HL-60/S4 treated with retinoic acid at 250 ng/mL for 4 days and 3 days (cell line): ENCODE measurements at regions not wholly inside any gene's neighbourhood (a gene's known extent, or its start where the extent isn't known, plus 50 kb on each side); places are given as distances from the start of the nearest gene placed in this dataset.

Experiments used
- in situ Hi-C: fragments of 300-500 bp; cut with MboI; formaldehyde crosslinking; loops from 2 replicates; pipeline ENCODE4 v1.7.0; 2022; ENCODE audit warnings: low sequenced_read_pairs

DNA sequence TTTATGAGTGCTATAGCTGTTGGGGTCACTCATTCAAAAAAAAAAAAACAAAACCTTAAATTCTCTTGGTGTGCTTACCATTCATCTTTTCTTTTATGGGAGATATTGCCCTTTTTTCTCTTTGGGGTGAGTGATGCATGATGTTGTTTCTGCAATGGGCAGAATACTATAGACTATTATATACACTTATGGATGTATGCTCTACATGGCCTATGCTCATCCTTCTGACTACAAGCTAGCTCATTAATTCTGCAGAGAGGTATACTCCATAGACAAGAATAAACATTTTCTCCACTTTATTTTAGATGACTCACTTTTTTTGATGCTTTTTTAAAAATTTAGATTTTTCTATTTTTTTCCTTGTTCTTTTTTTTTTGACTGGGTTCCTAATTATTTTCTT is 160.3 kb upstream of the ANK2 start:
- in situ Hi-C loops: no loop called here

DNA sequence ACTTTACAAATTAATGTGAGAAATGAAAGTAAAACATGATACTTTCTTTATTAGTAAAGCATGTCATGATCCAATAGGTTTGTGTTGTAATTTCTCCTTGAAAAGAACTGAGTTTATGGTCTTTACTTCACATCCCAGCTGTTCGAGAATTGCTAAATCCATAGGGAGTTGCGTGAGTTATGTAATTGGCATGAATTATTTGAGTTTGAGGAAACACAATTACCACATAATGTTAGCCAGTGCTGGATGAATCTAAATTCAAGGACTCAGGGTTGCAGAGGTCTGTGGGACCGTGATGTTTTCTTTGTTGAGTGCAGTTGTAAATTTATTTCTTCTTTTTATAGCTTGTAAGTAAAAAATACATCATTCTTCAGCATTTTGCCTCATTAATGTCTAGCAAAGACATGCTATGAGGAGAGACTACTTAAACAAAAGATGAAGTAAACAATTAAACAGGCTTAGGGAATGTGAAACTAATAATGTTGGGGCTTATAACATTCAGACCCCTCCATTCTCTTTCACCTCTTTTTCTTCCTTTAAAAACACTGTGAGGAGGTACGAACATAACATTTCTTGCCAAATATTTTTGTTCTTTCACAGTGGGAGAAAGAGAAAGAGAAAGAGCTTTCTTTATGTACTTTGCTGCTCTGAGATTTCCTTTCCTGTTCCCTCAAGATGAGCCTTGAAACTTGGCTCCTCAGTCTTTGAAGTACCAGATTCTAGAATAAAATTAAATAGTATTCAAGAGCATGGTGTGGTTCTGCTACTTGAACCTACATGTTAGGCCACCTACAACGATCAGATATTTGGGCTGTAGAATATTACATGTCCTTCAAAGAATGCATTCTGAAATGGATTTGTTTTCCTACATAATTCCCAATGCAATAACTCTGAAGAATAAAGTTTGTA is 159.6 kb upstream of the ANK2 start:
- in situ Hi-C loops: no loop called here

DNA sequence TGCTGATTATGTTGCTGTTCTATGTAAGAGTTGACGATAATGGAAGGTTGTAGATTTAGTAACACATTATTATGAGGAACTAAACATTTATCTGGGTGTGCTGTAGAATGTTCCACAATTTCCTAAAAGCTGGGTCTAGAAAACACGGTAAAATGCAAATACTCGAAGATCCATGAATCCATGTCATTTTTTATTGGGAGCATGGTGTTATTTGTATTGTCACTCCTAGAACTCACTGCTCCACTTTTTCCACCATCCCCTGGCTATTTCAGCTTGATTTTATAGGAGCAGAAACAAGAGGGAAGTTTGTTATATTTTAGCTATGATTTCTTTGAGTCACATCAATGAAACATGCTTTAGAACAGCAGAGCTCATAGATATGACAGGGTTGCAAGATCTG is 155.0 kb upstream of the ANK2 start:
- in situ Hi-C loops: no loop called here

DNA sequence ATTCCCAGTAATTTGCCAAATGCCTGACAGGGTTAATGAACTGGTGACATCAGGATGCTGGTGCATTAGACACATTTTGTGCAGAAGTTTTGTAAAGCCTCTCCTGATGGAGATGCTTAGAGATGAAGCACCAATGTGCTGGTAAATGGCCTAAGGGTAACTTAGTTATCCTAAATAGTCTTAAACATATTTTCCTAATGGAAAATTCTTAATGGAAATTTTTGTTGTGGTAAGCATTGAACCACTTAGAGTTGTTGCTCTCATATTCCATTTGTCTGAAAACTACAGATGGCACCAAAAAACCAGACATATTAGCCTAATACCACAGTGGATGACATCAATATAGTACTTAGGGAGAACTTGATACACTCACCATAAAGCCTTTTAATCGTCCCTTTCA is 154.5 kb upstream of the ANK2 start:
- in situ Hi-C loops: no loop called here

DNA sequence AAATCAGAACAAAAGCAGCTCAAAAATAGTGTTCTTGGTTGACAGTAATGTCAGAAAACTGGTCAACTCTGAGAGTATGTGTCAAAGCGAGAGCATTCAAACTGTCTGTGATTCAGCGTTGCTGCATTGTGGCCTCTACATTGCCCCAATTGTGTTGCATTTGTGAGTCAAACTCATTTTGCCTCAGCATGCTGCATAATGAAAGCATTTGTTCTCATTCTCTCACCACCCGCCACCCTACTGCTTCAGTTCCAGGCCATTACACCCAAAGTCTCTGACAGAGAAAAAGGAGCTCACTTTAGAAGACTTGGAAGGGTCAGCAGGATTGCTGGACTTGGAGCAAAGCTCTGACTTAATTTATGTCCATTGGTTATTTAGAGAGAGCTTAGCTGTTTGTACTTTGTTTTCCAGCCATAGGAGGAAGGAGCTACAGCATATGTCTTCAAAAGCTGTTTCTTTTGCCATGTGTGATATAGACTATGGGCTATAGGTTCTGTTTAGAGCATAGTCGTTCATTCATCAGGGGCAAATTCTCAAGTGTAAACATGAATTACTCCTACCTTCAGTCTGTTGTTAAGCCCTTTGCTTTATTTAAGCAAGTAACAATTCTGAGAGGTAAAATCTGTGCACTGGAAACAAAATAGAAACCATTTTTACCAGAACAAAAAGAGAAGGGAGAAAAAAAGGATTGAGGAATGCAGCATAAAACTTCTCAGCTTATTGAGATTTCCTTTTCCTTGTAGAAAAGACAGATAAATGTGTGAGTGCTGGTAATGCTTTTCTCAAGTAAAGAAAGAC is 153.4 kb upstream of the ANK2 start:
- in situ Hi-C loops: no loop called here

DNA sequence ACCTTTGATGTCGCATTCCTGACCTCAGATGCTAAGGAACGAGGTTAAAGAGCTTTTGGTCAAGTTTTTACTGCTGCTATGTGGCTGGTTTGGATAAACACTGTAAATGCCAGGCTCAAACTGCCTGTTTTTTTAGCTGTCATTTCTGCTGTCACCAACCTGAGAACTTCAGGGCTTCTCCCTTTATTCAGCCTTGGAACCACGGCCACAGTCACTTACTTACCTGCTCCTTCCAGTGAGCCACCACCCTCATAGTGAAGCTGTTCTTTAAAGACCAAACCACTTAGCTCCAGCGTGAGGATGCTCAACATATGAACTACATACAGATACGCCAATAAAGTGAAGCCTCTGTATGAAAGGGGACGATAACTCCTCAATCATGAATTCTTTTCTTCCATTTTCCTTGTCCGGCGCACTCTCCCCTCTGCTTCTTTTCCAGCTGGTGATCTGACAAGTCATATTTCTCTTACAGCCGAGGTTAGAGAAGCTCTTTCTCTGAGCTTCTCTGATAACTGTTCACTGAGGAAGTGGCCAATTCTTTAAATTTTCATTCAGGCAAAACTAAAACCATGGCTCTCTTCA is 152.8 kb upstream of the ANK2 start:
- in situ Hi-C loops: no loop called here

DNA sequence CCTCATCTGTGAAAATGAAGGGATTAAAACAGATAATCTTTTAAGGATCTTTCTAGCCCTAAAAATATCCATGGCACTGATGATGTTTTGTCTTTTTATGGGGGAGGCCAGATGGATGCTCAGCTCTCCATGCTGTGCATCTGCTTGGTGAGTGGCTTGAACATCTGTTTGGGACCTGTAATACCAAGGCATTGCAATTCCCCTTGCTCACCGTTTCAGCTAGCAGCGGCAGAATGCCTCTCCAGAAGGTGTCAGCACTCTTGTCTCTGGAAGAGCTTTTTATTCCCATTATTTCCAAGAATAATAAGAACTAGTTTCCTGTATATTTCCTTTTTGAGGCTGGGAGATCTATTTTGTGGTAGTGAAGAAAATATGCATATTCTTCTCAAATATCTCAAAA is 151.9 kb upstream of the ANK2 start:
- in situ Hi-C loops: no loop called here

DNA sequence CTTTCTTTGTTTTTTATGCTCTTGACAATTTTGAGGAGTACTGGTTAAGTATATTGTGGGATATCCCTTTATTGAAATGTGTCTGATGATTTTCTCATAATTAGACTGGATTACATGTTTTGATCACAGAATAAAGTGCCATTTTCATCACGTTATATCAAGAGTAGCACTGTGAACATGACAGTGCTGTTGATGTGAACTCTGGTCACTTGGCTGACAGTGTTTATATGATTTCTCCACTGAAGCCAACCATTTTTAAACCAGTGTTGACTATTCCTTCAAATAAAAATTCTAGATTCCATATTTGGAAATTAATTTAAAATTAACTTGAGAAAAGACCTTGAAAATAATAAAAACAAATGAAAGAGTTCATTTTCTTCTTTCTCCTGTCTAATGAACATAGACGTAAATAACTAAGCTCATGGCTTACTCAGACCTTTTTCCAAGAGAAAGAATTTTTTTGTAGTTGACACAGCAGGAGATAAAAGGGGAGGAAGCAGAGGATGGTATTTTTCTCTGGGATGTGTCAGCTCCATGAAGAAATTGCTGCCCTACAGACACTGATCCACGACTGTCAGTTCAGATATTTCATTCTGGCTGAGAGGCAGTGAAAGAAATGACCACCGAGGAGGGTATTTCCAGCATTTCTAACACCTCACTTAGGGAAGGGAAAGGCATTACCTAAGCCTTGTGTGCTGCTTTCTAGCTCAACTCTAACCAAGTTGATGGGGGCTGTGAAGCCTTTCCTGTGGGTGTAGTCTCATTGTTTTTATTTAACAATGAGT is 150.9 kb upstream of the ANK2 start:
- in situ Hi-C loops: no loop called here

DNA sequence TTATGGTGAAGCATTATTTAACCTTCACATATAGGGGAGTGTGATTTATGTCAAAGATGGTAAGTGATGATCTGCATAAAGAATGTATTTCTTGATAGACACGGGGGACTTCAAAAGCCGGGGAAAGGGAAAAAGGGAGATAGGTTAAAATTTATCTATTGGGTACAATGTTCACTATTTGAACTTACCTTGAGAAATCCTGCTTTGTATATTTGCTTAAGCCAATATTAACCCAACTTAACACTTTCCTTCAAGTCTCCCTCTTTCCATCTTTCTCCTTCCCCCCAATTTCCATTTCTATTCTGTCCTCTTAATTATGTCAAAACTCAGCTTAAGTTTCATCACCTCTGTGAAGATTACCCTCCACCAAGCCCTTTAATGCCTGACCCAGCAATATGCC is 149.0 kb upstream of the ANK2 start:
- in situ Hi-C loops: no loop called here

DNA sequence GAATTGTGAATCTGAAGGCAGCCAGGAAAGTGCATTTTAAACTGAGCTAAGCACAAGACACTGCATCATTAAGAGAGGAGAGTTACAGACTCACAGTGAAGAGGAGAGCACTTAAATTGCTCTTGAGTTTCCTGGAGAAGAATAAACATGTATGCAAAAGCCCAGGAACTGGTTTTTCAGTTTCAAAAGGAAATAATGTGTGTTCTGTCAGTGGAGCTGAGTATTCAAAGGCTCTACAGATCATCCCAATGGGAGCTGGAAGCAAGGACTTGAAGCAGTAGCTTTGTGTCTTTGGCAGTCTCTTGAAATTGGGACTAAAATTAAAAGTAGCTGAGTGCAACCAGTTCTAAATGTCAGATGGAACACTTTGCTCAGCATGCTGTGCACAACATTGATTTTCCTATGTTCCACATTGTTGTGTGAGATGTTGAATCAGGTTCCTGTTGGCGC is 147.5 kb upstream of the ANK2 start:
- in situ Hi-C loops: no loop called here

DNA sequence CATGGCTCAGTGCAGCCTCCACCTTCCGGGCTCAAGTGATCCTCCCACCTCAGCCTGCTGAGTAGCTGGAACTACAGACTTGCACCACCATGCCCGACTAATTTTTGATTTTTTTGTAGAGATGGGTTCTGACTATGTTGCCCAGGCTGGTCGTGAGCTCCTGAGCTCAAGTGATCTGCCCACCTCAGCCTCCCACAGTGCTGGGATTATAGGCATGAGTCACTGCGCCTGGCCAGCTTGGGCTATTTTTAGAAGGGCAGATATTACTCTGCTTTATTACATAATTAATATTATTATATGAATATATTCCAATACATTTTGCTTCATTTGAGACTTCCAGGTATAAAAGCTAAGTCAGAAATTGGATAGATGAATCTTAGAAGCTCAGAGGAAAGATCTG is 143.7 kb upstream of the ANK2 start:
- in situ Hi-C loops: no loop called here

DNA sequence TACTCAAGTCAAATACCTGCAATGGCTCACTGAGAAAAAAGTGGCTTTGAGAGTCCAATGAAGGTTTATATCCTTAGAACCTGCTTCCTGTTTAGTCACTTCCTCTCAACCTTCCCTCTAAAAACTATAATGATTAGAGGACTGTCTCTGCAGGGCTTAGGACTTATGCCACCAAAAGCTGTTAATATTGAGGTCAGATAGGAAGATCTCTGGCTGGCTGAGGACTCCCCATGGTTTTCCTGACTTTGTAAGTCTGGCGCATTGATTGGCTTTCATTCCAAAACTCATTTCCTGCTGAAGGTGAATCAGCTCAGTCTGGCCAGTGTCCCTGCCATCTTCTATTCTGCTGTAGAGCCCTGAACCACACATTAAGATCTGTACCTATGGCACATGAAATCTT is 140.9 kb upstream of the ANK2 start:
- in situ Hi-C loops: no loop called here

DNA sequence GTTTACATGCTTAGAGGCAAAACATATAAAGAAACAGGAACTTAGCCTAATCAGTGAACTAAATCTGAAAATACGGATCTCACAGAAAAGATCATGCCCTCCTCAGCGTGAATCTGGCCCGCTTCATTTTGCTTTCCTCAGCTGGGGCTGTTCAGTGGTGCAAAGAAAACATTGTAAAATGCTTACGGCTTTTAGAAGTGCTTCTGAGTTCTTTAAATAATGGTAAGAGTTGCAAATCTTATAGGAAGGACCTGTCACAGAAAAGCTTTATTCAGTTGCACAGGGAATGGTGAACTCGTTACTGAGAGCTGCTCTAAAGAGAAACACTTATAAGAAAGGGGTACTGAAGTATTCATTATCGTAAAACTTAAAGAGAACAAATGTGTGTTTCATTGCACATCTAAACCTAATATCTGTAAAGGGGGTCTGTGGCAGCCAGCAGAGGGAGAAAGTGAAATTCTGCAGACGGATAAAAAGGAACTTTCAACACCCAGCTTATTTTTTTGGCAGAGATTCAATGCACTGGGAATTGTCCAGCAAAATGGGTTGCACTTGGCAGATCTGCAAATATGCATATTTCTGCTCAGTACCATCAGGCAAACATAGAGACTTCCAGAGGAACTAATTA is 139.2 kb upstream of the ANK2 start:
- in situ Hi-C loops: no loop called here

DNA sequence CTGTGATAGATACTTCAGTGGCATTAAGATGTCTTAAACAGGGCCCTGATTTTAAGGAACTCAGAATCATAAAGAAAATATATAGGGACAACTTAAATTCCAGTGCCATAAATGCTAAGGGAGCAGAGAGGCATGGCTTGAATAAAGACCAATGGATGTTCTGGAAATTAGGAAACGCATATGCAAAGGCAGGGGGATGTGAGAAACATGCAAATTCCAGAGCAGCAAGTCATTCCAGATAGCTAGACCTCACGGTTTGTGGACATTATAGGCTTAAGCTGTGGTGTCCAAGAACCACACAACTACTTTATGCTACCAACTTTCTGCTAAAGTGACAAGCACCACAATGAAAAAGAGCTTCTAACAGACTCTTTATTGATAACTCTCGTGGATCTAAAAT is 132.6 kb upstream of the ANK2 start:
- in situ Hi-C loops: no loop called here

DNA sequence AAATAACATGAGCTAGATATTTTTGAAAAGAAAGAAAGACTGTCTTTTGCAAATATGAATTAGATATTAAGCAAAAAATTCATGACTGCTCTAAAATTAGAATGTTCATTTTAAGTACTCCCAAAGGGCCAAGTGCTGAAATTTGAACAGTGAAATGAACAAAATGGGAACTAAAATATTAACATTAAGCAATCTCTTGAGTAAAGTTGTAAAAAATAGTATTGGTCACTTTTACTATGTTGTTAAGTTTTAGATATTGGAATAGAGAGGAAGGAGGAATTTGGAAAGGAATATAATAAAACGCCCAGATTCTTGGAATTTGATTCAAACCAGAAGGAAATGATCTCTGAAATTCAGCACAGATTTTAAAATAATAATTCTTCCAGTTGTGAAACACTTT is 125.9 kb upstream of the ANK2 start:
- in situ Hi-C loops: no loop called here

DNA sequence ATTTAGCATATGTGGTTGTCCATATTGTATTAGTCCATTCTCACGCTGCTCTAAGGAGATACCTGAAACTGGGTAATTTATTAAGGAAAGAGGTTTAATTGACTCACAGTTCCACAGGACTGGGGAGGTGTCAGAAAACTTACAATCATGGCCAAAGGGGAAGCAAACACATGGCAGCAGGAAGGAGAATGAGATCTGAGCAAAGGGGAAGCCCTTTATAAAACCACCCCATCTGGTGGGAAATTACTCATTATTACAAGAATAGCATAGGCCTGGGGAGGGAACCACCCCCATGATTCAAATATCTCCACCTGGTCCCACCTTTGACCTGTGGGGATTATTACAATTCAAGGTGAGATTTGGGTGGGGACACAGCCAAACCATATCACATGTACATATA is 122.6 kb upstream of the ANK2 start:
- in situ Hi-C loops: no loop called here

DNA sequence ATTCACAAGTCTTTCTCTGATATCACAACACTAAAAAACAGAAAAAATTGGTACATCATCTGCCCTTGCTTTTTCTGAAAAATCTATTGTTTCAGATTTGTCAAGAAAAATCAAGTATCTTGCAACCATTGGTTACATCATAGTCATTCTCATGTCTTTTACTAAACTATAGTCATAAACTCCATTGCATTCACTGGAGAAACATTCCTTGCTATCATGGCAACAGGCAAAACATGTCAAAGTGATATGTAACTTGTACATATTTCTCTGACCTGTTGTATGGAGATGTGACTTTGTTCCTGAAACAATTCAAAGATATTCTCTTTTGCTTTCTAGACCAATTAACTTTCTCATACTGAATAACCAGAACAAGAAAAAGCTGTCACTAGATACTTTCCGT is 121.9 kb upstream of the ANK2 start:
- in situ Hi-C loops: no loop called here

DNA sequence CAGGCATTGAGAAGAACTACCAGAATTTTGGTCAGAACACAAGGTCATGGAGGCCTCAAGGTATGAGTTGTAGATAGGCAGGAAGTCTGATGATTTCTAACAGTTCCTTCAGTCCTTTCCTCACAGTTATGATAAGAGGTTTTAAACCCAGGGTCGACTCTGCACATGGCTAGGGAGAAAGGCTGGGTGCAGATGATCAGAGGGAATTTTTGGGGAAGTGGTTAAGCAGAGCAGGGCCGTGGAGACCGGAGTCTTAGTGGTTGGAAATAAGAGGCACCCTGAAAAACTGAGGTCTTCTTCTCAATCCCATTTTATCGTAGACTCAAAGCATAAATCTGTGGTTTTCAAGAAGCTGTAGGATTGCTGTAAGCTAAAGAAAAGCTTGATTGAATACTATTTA is 118.5 kb upstream of the ANK2 start:
- in situ Hi-C loops: no loop called here

DNA sequence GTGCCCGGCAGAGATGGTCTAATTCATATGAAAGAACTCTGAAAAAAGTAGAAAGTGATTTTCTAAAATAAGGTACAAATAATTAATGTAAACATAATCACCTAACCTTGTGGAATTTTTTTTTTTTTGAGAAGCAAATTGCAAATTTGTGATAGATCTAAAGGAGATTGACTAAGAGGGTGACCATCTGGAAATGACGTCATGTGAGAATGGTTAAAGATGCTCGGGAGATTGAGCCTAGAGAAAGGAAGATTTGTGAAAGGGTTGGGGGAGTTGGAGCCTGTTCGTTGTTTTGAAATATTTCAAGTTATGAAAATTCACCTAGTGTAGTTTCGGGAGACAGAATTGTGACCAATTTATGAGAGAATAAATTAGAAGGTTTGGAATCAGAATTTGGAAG is 115.7 kb upstream of the ANK2 start:
- in situ Hi-C loops: no loop called here

DNA sequence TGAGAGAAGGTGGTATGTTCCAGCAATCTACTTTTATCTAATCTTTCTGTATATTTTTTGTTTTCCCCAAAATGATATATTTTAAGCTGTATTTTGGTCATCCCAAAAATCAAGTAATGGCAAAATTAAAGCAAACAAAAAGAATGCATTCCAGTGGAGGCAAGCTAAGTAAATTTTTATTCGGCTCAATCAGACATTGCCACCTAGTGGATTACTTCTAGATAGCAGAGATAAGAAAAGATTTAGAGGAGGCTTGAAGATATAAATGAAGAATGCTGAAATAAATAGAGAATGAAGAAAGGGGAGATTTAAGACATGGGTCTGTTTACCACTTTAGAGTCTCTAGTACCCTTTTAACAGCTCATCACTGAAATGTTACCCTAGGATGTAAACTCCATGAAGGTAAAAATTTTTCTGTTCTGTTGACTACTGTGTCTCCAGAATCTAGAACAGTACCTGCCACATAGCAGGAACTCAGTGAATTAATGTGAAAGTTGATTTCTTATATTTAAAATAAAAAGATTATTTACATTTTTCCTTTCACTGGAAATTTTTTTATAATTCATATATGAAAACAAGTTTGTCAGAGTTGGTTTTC is 110.9 kb upstream of the ANK2 start:
- in situ Hi-C loops: no loop called here
